Uterus (tissue), 3 donors: ENCODE measurements at regions not wholly inside any gene's neighbourhood (a gene's known extent, or its start where the extent isn't known, plus 50 kb on each side); places are given as distances from the start of the nearest gene placed in this dataset.

Source experiments
- DNase-seq, 2 donors: peaks; one replicate each; pipeline ENCODE4 v3.0.0-alpha.2; 2019 to 2020
- H3K27ac ChIP-seq, 2 donors: fragments of 200-600 bp; sonication (generic); 1 replicate in 1 of 2; 2 replicates in 1 of 2; pipeline ENCODE4 v1.5.1; 2016 to 2018
- H3K27me3 ChIP-seq, 2 donors: fragments of 200-600 bp; sonication (generic); one replicate each; pipeline ENCODE4 v1.5.1; 2018 to 2019; ENCODE audit warnings: control low read depth in 1 of 2
- H3K36me3 ChIP-seq, 2 donors: fragments of 200-600 bp; sonication (generic); one replicate each; pipeline ENCODE4 v1.5.1; 2019; ENCODE audit warnings: control low read depth in 1 of 2
- H3K4me1 ChIP-seq, 2 donors: fragments of 200-600 bp; sonication (generic); one replicate each; pipeline ENCODE4 v1.5.1; 2018 to 2019; ENCODE audit warnings: control low read depth in 1 of 2
- H3K4me3 ChIP-seq, 2 donors: fragments of 200-600 bp; sonication (generic); 1 replicate in 1 of 2; 2 replicates in 1 of 2; pipeline ENCODE4 v1.5.1; 2018 to 2019; ENCODE audit warnings: mild to moderate bottlenecking in 1 of 2
- H3K9me3 ChIP-seq, 2 donors: fragments of 200-600 bp; sonication (generic); one replicate each; pipeline ENCODE4 v1.5.1; 2019; ENCODE audit warnings: control low read depth in 1 of 2
- CTCF ChIP-seq, 4 experiments: fragments of 200-600 bp in 2 of 4; fragments of 450-650 bp in 2 of 4; sonication (generic) in 2 of 4; IDR thresholded peaks; one replicate each; pipeline ENCODE4 v1.5.1; 2016 to 2019; ENCODE audit warnings: antibody characterized with exemption in 4 of 4, mild to moderate bottlenecking in 2 of 4, moderate library complexity in 1 of 4
- POLR2A ChIP-seq, 2 donors: fragments of 450-650 bp; IDR thresholded peaks; one replicate each; pipeline ENCODE4 v1.6.1; 2016; ENCODE audit warnings: antibody characterized with exemption in 2 of 2, mild to moderate bottlenecking in 1 of 2, moderate library complexity in 1 of 2
- intact Hi-C: fragments of 100-400 bp; cut with DNase I; formaldehyde crosslinking; loops from one replicate; pipeline ENCODE4 v1.15.1; 2023; ENCODE audit warnings: low total_unique reads
- donor health status: DM: yes; HTN: yes; CAD: no.

GRCh38 chr5:6814816-6815215 lies 101.6 kb downstream of the TENT4A start:
- Histone ChIP-seq H3K4me1 (no peaks in the 10 kb centered on the region), H3K27ac (no peak overlapping the region), H3K36me3 (no peaks in the 10 kb centered on the region), H3K4me3 (no peak overlapping the region), H3K9me3 (no peaks in the 10 kb centered on the region), H3K27me3 (no peaks in the 10 kb centered on the region)
- DNase-seq = no peak
- intact Hi-C loops = no loop called here
- TF ChIP-seq CTCF (IDR thresholded peaks at IDR 0.05) = no peak
- TF ChIP-seq POLR2A (IDR thresholded peaks at IDR 0.05) = no peak

GRCh38 chr5:6818594-6819511 lies 105.6 kb downstream of the TENT4A start:
- DNase-seq = no peak
- H3K27ac ChIP-seq = no peak overlapping the region
- H3K9me3 ChIP-seq = no peaks in the 10 kb centered on the region
- no peaks in the 10 kb centered on the region for H3K27me3 ChIP-seq
- intact Hi-C loops = no loop called here
- TF ChIP-seq CTCF (IDR thresholded peaks at IDR 0.05) = no peak
- TF ChIP-seq POLR2A (IDR thresholded peaks at IDR 0.05) = no peak
- H3K4me3 ChIP-seq = no peak overlapping the region
- no peaks in the 10 kb centered on the region for H3K36me3 ChIP-seq
- H3K4me1 ChIP-seq = no peaks in the 10 kb centered on the region

GRCh38 chr5:6819521-6819920 lies 106.3 kb downstream of the TENT4A start:
- no peaks in the 10 kb centered on the region for H3K9me3 ChIP-seq
- no peak for TF ChIP-seq CTCF (IDR thresholded peaks at IDR 0.05)
- TF ChIP-seq POLR2A (IDR thresholded peaks at IDR 0.05) = no peak
- intact Hi-C loops = no loop called here
- no peaks in the 10 kb centered on the region for H3K36me3 ChIP-seq
- H3K27ac ChIP-seq = no peak overlapping the region
- H3K4me3 ChIP-seq = no peak overlapping the region
- H3K4me1 ChIP-seq = no peaks in the 10 kb centered on the region
- H3K27me3 ChIP-seq = no peaks in the 10 kb centered on the region
- DNase-seq = no peak

- Histone ChIP-seq H3K9me3 (no peaks in the 10 kb centered on the region), H3K27ac (no peak overlapping the region), H3K27me3 (no peaks in the 10 kb centered on the region), H3K36me3 (no peaks in the 10 kb centered on the region), H3K4me3 (no peak overlapping the region), H3K4me1 (no peaks in the 10 kb centered on the region)
- TF ChIP-seq POLR2A (IDR thresholded peaks at IDR 0.05) (no peak), CTCF (IDR thresholded peaks at IDR 0.05) (no peak)
- DNase-seq = no peak
- intact Hi-C loops = no loop called here
Measured at GRCh38 chr5:6820851-6821479, 107.7 kb downstream of the TENT4A start.

GRCh38 chr5:6822068-6822467 lies 108.8 kb downstream of the TENT4A start:
- intact Hi-C loops = no loop called here
- H3K27me3 ChIP-seq = no peaks in the 10 kb centered on the region
- no peaks in the 10 kb centered on the region for H3K4me1 ChIP-seq
- DNase-seq = no peak
- H3K9me3 ChIP-seq = no peaks in the 10 kb centered on the region
- TF ChIP-seq CTCF (IDR thresholded peaks at IDR 0.05) = no peak
- no peak overlapping the region for H3K27ac ChIP-seq
- no peaks in the 10 kb centered on the region for H3K36me3 ChIP-seq
- no peak overlapping the region for H3K4me3 ChIP-seq
